Kidney (tissue), 13 donors: ENCODE measurements at regions not wholly inside any gene's neighbourhood (a gene's known extent, or its start where the extent isn't known, plus 50 kb on each side); places are given as distances from the start of the nearest gene placed in this dataset.

Experiments used
- DNase-seq, 5 donors: peaks; one replicate each; pipeline ENCODE4 v3.0.0-alpha.2; 2013 to 2020
- FAIRE-seq: peaks from 2 replicates; lab custom pipeline; 2012; peaks lifted over from hg19 to GRCh38; lab: Jason Lieb, UNC
- H3K27ac ChIP-seq, 2 donors: one replicate each; pipeline ENCODE4 v1.7.0; 2013; ENCODE audit warnings: low read depth in 2 of 2, low read length in 2 of 2, inconsistent platforms in 1 of 2
- H3K27me3 ChIP-seq: one replicate; pipeline ENCODE4 v1.7.1; 2013; ENCODE audit warnings: low read length, inconsistent platforms; ENCODE audit not compliant: control insufficient read depth, insufficient read depth
- H3K36me3 ChIP-seq, 3 donors: one replicate each; pipeline versions ENCODE4 v1.7.0 to v1.7.1; 2013; ENCODE audit warnings: low read length in 3 of 3, control low read depth in 1 of 3, inconsistent platforms in 1 of 3; ENCODE audit not compliant: insufficient read depth in 3 of 3, control insufficient read depth in 2 of 3
- H3K4me1 ChIP-seq, 3 donors: one replicate each; pipeline versions ENCODE4 v1.7.0 to v1.7.1; 2013; ENCODE audit warnings: low read length in 3 of 3, inconsistent platforms in 1 of 3, low read depth in 1 of 3; ENCODE audit not compliant: control insufficient read depth in 2 of 3, insufficient read depth in 2 of 3
- H3K4me3 ChIP-seq, 3 donors: one replicate each; pipeline versions ENCODE4 v1.7.0 to v1.8.1; 2013; ENCODE audit warnings: low read length in 3 of 3, control low read depth in 1 of 3, inconsistent platforms in 1 of 3
- H3K9ac ChIP-seq, 3 donors: one replicate each; pipeline versions ENCODE4 v1.7.0 to v1.7.1; 2013; ENCODE audit warnings: low read length in 3 of 3, control low read depth in 1 of 3, inconsistent platforms in 1 of 3
- H3K9me3 ChIP-seq, 3 donors: one replicate each; pipeline versions ENCODE4 v1.7.0 to v1.7.1; 2013; ENCODE audit warnings: low read length in 3 of 3, control low read depth in 1 of 3, inconsistent platforms in 1 of 3; ENCODE audit not compliant: control insufficient read depth in 2 of 3, insufficient read depth in 1 of 3
- intact Hi-C: fragments of 100-400 bp; cut with DNase I; formaldehyde crosslinking; loops from one replicate; pipeline ENCODE4 v1.11.1; 2022
- TF ChIP-seq, protein P1 (sequence below): IDR thresholded peaks from 3 replicates; pipeline ENCODE4 v1.5.1; 2012; ENCODE audit warnings: mild to moderate bottlenecking, moderate library complexity, borderline replicate concordance; ENCODE audit not compliant: insufficient read depth; ENCODE audit errors: extremely low read depth
- donor health status: control.
- donor health status: control.
- donor health status: control.
- donor health status: control.
- donor health status: control.
- donor health status: DM: yes; HTN: yes; CAD: no.
- donor health status: Normal renal cell carcinoma (clear cell type).

- Histone ChIP-seq H3K9ac (no peak overlapping the region), H3K36me3 (no peaks in the 10 kb centered on the region), H3K9me3 (no peaks in the 10 kb centered on the region), H3K27ac (no peak overlapping the region), H3K4me1 (no peaks in the 10 kb centered on the region), H3K4me3 (no peak overlapping the region), H3K27me3 (no peaks in the 10 kb centered on the region)
- intact Hi-C loops: no loop called here
- DNase-seq: no peak
- TF ChIP-seq, protein P1, sequence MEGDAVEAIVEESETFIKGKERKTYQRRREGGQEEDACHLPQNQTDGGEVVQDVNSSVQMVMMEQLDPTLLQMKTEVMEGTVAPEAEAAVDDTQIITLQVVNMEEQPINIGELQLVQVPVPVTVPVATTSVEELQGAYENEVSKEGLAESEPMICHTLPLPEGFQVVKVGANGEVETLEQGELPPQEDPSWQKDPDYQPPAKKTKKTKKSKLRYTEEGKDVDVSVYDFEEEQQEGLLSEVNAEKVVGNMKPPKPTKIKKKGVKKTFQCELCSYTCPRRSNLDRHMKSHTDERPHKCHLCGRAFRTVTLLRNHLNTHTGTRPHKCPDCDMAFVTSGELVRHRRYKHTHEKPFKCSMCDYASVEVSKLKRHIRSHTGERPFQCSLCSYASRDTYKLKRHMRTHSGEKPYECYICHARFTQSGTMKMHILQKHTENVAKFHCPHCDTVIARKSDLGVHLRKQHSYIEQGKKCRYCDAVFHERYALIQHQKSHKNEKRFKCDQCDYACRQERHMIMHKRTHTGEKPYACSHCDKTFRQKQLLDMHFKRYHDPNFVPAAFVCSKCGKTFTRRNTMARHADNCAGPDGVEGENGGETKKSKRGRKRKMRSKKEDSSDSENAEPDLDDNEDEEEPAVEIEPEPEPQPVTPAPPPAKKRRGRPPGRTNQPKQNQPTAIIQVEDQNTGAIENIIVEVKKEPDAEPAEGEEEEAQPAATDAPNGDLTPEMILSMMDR: no peak
- FAIRE-seq: no peak
These were observed 122.9 kb upstream of the SLC22A23 start for GRCh38 chr6:3579652-3580175.

DNA sequence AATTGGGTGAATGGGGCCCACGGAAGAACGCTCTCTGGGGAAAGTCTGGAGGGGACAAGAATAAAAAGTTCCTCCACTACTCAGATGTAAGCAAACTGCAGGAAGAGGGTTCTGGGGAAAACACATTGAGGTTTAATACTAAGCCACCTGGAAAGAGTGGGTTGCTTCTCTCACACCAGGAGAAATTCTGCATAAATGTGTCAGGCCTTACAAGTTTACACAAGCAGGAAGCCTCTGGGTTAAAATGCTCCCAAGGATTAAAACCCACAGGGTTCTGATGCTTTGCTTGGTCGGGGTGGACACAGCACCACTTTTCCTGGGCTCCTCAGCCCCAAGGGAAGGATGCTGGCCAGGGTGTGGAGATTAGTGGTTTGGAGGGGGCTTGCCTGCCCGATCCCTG is 122.1 kb upstream of the SLC22A23 start:
- Histone ChIP-seq H3K9me3 (no peaks in the 10 kb centered on the region), H3K27me3 (no peaks in the 10 kb centered on the region), H3K27ac (no peak overlapping the region), H3K4me3 (no peak overlapping the region), H3K4me1 (no peaks in the 10 kb centered on the region), H3K9ac (no peak overlapping the region), H3K36me3 (no peaks in the 10 kb centered on the region)
- TF ChIP-seq, protein P1: no peak
- intact Hi-C loops: no loop called here
- no peak for DNase-seq
- no peak for FAIRE-seq

- H3K9ac ChIP-seq: no peak overlapping the region
- TF ChIP-seq, protein P1: no peak
- no peak overlapping the region for H3K4me3 ChIP-seq
- intact Hi-C loops: no loop called here
- DNase-seq (no peak), FAIRE-seq (no peak)
- no peaks in the 10 kb centered on the region for H3K9me3 ChIP-seq
- H3K27ac ChIP-seq: no peak overlapping the region
- H3K27me3 ChIP-seq: no peaks in the 10 kb centered on the region
- no peaks in the 10 kb centered on the region for H3K36me3 ChIP-seq
- H3K4me1 ChIP-seq: no peaks in the 10 kb centered on the region
These were observed 120.7 kb upstream of the SLC22A23 start for GRCh38 chr6:3577517-3577916.

DNA sequence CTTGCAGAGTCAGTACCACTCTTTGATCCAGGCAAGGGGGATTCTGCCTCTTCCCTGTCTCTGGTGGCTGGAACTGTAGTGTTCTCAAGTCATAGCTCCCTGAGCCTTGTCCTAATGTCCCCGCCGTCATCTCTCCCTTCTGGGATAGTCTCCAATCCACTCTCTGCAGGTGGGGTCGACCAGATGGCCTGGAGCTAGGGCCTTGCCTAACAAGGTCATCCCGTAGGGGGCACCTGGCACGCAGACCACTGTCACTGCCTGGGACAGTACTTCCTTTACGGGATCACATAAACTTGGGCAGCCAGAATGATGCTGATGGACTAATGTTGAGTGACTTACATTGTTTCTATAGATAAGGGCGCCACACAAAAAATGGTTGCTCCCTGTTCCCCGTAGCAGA is 118.9 kb upstream of the SLC22A23 start:
- no peak overlapping the region for H3K9ac ChIP-seq
- no peak overlapping the region for H3K27ac ChIP-seq
- H3K4me3 ChIP-seq: no peak overlapping the region
- TF ChIP-seq, protein P1: no peak
- DNase-seq (no peak), FAIRE-seq (no peak)
- no peaks in the 10 kb centered on the region for H3K36me3 ChIP-seq
- intact Hi-C loops: no loop called here
- no peaks in the 10 kb centered on the region for H3K27me3 ChIP-seq
- H3K9me3 ChIP-seq: no peaks in the 10 kb centered on the region
- peaks cover 0 to 2% (median 0%) of the 10 kb centered on the region in 3 donors for H3K4me1 ChIP-seq
